ENCODE measurements at regions not wholly inside any gene's neighbourhood (a gene's known extent, or its start where the extent isn't known, plus 50 kb on each side); places are given as distances from the start of the nearest gene placed in this dataset.
A peak's percentile ranks its signal among the peaks of the same experiment; 100 is the strongest.

DNA sequence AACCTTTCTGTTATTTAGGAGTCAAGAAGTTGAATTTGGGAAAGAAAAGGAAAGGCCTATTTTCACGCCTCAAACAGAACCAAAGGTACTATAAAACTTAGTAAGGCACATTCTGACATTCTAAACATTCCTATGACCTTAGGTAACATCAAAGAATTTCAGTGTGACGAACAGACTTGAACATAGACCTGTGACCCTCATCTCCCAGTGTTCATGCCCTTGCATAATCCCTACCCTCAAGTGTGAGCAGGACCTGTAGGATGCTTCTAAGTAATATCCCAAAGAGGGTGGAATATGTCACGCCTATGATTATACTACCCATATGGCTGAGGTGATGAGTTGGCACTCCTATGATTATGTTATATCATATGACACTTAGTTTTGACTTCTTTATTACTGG, 540.9 kb downstream of the KIF4B start:
- H3K27me3 ChIP-seq (replicated peaks in 1 of 4; ENCODE audit: control insufficient read depth in 3 of 4, extremely low read depth in 1 of 4, insufficient read depth in 3 of 4, low read length in 3 of 4), result no peaks in the 10 kb centered on the region
- 92% methylated on average over 3 of the region's 3 CpGs; no CpG with 5 or more reads in 1 of the 2 experiments for WGBS, 2 experiments (ENCODE audit: extremely low coverage in 1 of 2, insufficient coverage in 1 of 2, insufficient read length in 1 of 2, insufficient replicate concordance in 2 of 2, low coverage in 1 of 2, low lambda C conversion rate in 2 of 2, missing lambda C conversion rate in 1 of 2)
- no peak overlapping the region for H3K4me2 ChIP-seq (ENCODE audit: insufficient read depth in 1 of 2, low read depth in 2 of 2, low read length in 2 of 2)
- DNase-seq (ENCODE audit: low read depth in 1 of 2, low spot score in 2 of 2), result no peak
- H3K9me3 ChIP-seq (ENCODE audit: insufficient read depth in 2 of 2, low read depth in 1 of 2, low read length in 1 of 2), result no peaks in the 10 kb centered on the region
- no peak overlapping the region for H2BK120ac ChIP-seq (replicated peaks; ENCODE audit: low read depth, low read length)
- no peak overlapping the region for H2BK12ac ChIP-seq (ENCODE audit: low read depth, low read length)
- H3K56ac ChIP-seq (replicated peaks; ENCODE audit: insufficient read length, low read depth, low read length), result no peak overlapping the region
- H3K4ac ChIP-seq (replicated peaks; ENCODE audit: insufficient read length, low read depth, low read length), result no peak overlapping the region
- FAIRE-seq, result no peak
- no peaks in the 10 kb centered on the region for H4K20me1 ChIP-seq (replicated peaks in 1 of 2; ENCODE audit: control insufficient read depth in 1 of 2, insufficient read depth in 2 of 2, low read length in 2 of 2)
- no peak overlapping the region for H4K91ac ChIP-seq (replicated peaks; ENCODE audit: insufficient read length, low read length)
- H3K9ac ChIP-seq (replicated peaks in 1 of 4; ENCODE audit: extremely low read depth in 1 of 4, low read depth in 3 of 4, low read length in 3 of 4), result no peak overlapping the region
- no peak overlapping the region for H4K5ac ChIP-seq (ENCODE audit: insufficient read length, low read depth, low read length)
- H3K23ac ChIP-seq (ENCODE audit: insufficient read length), result no peak overlapping the region
- no peak overlapping the region for H3K4me3 ChIP-seq (ENCODE audit: extremely low read depth in 1 of 4, insufficient read depth in 2 of 4, low read depth in 3 of 4, low read length in 4 of 4)
- no peaks in the 10 kb centered on the region for H3K23me2 ChIP-seq (ENCODE audit: low read depth, low read length)
- no peak overlapping the region for H3K14ac ChIP-seq (ENCODE audit: insufficient read length)
- no peaks in the 10 kb centered on the region for H3K4me1 ChIP-seq (replicated peaks in 1 of 4; ENCODE audit: control insufficient read depth in 3 of 4, insufficient read depth in 4 of 4, low read length in 3 of 4)
- no peak overlapping the region for H2AFZ ChIP-seq (ENCODE audit: low read length)
- no peak overlapping the region for H3K27ac ChIP-seq (ENCODE audit: low read depth, low read length)
- no peaks in the 10 kb centered on the region for H3K79me1 ChIP-seq (ENCODE audit: low read depth, low read length)
- no peak overlapping the region for H4K8ac ChIP-seq (ENCODE audit: extremely low read depth, insufficient read depth, low read length)
- H3K36me3 ChIP-seq (ENCODE audit: control insufficient read depth in 2 of 4, insufficient read depth in 4 of 4, low read length in 3 of 4), result no peaks in the 10 kb centered on the region
- ChIA-PET CTCF (ENCODE audit: partially characterized antibody) (no interaction called here), POLR2A (ENCODE audit: partially characterized antibody) (no interaction called here)
- no peak overlapping the region for H3K18ac ChIP-seq (ENCODE audit: extremely low read depth, low read length)
- no peak overlapping the region for H2BK20ac ChIP-seq (ENCODE audit: low read length)
- TF ChIP-seq NRF1 (IDR thresholded peaks at IDR 0.05; ENCODE audit: low read depth, low read length) (no peak), POLR2AphosphoS5 (IDR thresholded peaks at IDR 0.05; ENCODE audit: low read depth, low read length) (no peak), POU5F1 (IDR thresholded peaks at IDR 0.05; ENCODE audit: low read depth, low read length) (no peak), JUN (IDR thresholded peaks at IDR 0.05; ENCODE audit: low read depth, low read length) (0 out of 2 replicates have a peak, but pooled peaks have one; percentile 29)
- H2BK15ac ChIP-seq (ENCODE audit: low read length), result no peak overlapping the region
- H2BK5ac ChIP-seq (ENCODE audit: low read depth, low read length), result no peak overlapping the region
- no peak overlapping the region for H2AK5ac ChIP-seq (ENCODE audit: low read depth, low read length)
- H3K79me2 ChIP-seq (ENCODE audit: control insufficient read depth in 1 of 2, insufficient read depth in 2 of 2, low read length in 2 of 2), result no peaks in the 10 kb centered on the region

Measured in H1 (cell line).